Gastrocnemius medialis (tissue), 4 donors: ENCODE measurements at regions not wholly inside any gene's neighbourhood (a gene's known extent, or its start where the extent isn't known, plus 50 kb on each side); places are given as distances from the start of the nearest gene placed in this dataset.

Experiments used
- CTCF ChIP-seq, 5 experiments: fragments of 450-650 bp in 3 of 5; fragments of 200-600 bp in 2 of 5; sonication (generic) in 2 of 5; IDR thresholded peaks in 4 of 5; conservative IDR thresholded peaks in 1 of 5; 1 replicate in 4 of 5; 2 replicates in 1 of 5; pipeline ENCODE4 v1.5.1; 2016 to 2019; ENCODE audit warnings: antibody characterized with exemption in 5 of 5, mild to moderate bottlenecking in 3 of 5, moderate library complexity in 3 of 5
- POLR2A ChIP-seq, 2 donors: fragments of 450-650 bp; IDR thresholded peaks; one replicate each; pipeline ENCODE4 v1.6.1; 2017; ENCODE audit warnings: antibody characterized with exemption in 2 of 2, mild to moderate bottlenecking in 2 of 2, moderate library complexity in 2 of 2

- TF ChIP-seq CTCF (IDR thresholded peaks at IDR 0.05 in 4 of 5, conservative IDR thresholded peaks at IDR 0.05 in 1 of 5) (no peak), POLR2A (IDR thresholded peaks at IDR 0.05) (no peak)
Observed at GRCh38 chr9:7297521-7297920, 502.1 kb downstream of the DMAC1 start.
